Hepatic stellate cell (primary cell): ENCODE measurements at regions not wholly inside any gene's neighbourhood (a gene's known extent, or its start where the extent isn't known, plus 50 kb on each side); places are given as distances from the start of the nearest gene placed in this dataset.
A peak's percentile ranks its signal among the peaks of the same experiment; 100 is the strongest.

ENCODE experiments used
- DNase-seq: peaks from one replicate; pipeline ENCODE4 v3.0.0; 2011; ENCODE audit warnings: low spot score

DNA sequence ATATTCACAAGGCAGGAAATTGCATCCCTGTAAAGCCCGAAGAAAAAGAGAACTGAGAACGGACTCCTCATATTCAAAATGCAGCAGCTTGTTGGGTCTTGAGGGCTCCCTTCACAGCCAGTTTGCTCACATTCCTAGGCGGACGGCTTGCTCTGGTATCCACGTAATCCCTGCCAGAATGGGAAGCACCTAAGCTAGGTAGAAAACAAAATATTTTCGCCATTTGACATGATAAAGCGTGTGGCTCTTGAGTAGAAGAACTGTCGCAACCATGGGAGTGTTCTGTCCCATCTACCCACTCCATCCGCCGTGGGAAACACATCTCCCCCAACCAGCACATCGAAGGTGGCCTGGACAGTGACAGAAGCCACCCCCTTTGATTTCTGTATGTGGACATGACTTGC, 183.1 kb downstream of the GAS1 start:
- DNase-seq = no peak

DNA sequence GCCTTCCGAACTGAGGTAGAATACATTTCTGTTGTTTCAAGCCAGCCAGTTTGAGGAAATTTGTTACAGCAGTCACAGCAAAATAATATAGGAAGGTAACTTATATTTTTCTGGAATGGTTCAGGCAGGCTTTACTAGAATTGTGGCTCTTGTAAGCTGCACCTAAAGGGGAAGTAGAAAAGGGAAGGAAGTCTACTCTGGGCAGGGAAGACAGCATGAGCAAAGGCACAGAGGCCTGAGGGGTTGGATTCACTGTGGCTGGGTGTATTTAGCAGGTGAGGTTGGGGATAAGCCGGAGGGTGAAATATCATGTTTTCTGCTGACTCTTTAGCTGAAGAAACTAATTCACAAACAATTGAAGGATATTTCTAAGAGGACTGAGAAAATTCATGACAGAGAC, 183.5 kb downstream of the GAS1 start:
- DNase-seq = no peak

DNA sequence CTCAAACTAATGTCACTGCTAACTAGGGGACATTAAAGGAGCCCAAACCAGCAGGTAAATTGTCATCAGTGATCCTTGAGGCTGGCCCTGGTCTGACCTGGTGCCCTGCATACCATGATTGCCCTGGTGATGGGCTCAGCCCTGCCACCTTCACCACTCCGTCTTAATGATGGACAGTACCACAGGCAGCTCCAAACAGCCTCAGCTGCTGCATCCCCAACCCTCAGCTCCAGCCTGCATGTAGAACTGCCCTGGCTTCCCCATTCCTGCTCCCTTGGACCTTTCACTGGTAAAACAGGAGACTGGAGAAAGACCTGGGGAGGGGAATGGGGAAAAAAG, 190.0 kb downstream of the GAS1 start:
- no peak for DNase-seq

DNA sequence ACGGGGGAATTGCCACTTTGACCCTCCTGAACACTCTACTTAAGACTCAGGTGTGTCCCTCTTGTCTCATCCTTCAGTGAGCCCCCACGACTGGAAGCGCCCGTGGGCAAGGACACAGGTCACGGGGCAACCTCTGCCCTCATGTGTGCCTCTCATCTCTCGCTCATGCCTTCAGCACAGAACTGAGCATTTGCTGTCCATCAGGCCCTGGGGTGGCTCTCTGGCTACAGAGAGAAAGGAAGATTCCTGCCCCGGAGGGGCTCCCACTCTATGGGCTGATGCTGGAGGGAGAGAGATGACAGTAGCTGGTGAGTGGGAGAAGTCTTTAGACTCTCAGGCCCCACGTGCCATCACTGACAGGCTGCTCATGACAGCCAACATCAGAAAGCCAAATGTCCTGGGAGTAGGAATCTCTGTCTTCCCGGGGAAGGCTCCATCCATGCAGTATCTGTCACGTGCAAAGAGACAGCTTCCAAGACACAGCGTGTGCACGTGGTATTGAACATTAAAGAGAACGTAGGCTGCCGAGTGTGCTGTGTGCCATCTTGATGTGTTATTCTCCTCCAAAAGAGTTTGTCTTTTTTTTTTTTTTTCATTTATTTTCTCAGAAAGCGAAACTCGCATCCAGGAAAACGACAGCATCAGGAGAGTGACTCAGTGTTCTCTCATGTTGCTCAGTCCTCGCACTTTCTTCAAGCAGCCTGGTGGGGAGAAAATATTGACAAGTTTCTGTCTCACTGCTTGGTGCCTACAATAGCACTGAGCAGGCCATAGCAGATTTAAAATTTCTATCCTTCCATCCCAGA, 190.5 kb downstream of the GAS1 start:
- DNase-seq = no peak

DNA sequence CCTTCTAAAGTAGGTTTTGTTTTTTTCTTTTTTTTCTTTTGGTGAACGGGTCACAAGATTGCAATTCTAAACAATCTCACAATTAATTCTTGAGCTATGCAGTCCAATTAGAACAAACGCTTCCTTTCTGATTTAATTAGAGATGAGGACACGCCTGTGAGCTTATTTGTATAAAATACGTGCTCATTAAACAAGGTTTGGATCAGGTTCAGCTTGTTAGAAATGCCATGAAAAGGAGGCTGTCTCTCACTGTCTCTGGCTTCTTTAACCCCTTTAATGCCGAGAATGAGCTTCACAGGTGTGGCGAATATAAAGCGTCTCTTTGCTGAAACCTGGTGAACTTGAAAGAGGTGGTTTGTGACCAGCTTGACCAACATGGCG, 191.8 kb downstream of the GAS1 start:
- no peak for DNase-seq

DNA sequence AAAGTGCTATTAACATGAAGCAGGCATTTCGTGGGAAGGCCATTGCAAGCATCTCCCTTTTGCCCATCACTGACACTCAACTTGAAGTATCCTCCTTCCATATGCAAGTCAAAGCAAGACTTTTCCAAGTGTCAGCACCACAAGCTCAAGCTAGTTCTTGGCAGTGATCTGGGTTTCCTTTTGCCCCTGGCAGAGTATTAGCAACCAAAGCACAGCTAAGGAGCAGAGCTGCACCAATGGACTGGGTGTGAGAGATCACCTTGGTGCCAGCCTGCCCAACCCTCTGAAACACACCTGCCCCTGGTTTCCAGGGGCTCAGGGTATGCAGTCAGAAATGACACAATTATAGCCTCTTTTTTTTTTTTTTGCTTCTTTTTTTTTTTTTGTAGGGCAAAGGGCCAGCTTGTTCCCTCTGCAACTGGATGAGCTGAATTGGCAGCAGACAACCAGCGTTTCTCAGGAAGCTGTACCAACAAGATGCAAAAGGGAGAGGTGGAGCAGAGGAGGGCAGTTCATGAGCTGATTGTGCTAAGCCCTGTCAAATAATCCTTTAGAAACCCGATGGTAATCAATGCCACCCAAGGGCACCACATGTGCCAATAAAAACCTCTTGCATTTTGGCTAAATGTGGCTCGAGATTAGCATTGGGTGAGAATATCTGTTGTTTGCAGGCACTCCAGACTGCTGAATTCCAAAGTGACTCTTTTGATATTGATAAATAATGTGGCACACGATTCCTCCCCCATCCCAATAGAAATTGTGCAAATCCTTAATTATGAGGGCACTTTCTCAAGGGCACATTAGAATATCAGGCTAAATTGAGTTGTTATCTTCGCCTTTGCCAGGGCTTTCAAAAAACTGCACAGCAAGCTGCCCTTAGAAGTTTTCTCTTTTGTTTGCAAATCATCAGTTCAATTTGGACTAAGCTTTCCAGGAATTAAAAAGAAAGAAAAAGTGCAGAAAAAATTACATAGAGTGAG, 192.4 kb downstream of the GAS1 start:
- DNase-seq = no peak

DNA sequence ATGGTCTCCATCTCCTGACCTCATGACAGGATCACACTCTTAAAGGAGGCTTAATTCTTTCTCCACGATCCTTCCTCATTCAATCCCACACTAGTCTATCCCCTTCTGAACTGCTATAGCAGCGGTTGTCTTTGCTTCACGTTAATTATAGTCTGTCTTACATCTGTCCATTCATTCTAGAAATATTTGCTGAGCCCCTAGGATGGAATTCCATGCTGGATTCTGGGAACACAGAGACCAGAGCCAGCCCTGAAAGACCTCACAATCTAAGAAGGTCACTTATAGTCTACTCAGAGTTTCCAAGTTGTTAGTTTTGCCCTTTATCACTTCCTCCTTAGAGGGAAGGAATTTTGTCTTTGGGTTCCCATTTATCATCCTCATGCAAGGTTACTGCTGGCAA, 193.5 kb downstream of the GAS1 start:
- no peak for DNase-seq

DNA sequence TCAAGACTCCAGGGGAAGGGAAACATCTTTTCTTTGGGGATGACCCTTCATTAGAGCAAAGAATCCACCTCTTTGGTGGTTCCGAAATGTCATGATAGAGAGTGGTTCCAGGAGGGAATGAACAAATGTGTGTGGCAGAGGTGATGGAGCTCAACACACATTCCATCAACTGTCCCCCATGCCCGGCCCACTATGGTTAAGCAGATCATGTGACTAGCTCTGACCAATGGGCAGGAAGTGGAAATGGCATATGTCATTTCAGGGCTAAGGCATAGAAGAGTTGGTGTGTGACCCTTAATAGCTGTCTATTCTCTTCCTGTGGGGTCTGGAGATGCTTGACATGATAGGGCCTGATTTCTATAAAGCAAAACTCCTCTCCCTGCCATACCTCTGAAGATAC, 194.6 kb downstream of the GAS1 start:
- no peak for DNase-seq

DNA sequence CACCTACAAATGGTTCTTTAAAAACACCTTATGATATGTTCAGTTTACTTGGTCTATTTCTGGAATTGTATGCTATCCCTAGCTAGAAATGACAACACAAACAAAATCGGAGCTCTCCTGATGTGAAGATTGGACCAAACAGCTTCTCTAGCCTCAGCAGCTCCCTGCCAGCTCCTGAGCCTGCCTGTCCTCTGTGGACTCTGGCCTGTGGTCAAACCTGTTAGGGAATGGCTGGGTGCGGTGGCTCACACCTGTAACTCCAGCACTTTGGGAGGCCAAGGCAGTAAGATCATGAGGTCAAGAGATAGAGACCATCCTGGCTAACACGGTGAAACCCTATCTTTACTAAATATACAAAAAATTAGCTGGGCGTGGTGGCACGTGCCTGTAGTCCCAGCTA, 195.3 kb downstream of the GAS1 start:
- DNase-seq = no peak

DNA sequence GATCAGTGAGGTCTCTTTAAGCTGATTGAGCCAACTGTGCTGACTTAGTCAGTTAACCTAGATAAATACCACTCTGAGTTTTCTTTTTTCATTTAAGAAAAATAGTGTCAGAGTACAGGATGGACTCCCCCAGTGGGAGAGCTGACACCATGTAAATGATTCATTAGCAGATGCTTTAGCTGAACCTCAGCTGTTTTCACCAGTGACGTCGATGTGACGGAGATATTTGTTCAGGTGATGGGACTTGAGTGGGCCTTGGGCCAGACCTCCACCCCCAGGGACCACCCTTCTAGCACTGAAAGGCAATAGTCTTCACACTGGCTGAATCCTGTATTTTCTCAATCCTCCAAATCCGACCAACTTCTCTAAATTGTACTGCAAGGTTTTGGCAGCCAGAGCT, 196.1 kb downstream of the GAS1 start:
- DNase-seq = no peak

DNA sequence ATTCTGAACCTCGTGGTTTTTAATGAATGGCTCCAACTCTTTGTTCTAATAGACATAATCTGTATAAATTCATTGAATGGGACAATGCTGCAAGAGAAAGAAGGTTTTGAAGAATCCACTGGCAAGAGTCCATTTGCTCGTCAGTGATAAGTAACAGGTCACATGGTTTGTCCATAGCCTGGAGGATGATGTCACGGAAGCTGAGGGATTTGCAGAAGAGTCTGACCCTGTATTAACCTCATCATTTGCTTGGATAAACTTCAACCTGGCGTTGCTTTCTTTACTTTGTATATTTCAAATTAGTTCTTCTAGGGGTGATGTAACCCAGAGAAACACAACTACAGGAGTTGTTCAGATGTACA, 197.4 kb downstream of the GAS1 start:
- no peak for DNase-seq

DNA sequence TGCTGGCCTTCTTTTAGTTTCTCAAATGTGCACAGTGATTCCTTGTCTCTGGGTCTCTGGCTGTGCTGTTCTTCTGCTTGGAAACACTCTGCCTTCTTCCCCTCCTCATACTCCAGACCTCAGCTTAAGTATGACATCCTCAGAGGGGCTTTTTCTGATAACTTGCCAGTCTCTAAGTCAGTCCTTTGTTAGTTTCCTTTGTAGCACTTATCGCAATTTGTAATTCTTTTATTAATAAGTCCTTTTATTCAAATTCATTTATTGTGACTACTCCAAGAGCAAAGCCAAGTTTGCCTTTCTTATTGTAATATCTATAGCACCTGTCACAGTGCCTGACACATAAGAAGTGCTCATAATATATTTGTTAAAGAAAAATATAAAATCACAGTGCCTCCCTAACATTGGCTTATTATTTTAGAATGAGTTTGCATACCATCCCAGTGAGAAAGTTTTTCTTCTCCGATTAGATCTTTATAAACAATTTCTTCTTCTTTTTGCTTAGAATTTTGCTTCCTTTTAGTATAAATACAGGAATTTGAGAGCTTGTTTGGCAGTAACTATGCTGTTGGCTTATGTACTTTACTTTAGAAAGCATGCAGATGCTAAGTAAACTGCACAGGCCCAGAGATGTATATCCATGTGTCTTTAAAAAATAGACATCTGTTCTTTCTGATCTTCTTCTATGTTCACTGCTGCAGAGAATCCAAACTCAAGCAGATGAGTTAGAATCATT, 198.0 kb downstream of the GAS1 start:
- DNase-seq = no peak

DNA sequence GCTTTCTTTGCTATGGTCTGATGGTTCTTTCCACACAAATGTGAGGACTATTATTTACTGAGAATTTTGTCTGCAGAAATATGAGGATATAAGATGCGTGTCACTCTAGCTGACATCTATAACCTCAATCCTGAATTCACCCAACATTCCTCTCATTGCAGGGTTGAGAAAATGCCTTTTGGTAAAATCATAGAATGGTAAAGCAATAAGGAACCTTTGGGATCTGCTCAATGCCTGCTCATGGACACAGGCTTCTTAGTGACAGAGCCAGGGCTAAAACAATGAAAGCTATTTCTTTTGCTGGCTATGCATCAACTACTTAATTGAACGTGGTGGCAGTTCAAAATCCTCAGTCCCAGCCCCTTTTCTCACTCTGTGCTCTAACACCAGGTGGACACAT, 199.6 kb downstream of the GAS1 start:
- no peak for DNase-seq

DNA sequence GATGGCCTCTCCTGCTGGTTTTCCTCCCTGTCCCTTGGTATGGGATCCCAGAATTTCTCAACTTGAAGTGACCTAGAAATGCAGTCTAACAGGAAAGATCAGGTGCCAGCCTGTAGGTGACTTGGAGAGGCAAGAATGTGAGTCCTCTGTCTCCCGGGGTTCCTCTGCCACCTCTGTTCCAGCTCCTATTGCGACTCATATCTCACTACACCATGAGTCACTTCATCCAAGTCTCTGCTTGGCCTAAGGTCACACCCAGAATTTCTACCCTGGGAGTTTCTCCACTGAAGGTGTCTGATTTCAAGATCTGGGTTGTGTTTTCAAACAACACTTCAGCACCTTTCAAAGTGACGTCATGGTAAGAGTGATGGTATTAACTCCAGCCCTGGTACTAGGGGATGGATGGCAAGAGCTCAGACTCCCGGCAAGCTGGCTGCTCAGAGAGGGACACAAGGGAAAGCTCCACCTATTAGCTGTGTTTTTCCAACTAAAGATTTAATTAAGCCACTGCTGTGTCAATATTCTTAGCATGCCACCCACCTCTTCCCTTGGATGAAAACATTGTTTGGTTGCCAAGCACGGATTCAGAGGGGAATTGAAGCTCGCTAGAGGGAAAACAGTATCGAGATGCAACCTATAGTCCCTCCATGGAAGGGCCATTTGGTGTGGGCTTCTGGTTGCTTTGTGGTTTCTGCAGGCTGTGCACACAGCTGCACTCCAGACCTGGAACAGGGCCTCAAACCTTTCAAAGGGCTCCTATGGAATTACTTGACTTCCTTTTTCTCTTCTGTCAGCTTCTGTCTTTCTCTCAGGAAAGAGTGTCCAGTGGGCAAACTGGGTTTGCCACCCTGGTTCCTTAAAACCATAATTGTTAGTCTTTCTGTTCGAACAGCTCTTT, 205.7 kb downstream of the GAS1 start:
- DNase-seq = peak; percentile 20

DNA sequence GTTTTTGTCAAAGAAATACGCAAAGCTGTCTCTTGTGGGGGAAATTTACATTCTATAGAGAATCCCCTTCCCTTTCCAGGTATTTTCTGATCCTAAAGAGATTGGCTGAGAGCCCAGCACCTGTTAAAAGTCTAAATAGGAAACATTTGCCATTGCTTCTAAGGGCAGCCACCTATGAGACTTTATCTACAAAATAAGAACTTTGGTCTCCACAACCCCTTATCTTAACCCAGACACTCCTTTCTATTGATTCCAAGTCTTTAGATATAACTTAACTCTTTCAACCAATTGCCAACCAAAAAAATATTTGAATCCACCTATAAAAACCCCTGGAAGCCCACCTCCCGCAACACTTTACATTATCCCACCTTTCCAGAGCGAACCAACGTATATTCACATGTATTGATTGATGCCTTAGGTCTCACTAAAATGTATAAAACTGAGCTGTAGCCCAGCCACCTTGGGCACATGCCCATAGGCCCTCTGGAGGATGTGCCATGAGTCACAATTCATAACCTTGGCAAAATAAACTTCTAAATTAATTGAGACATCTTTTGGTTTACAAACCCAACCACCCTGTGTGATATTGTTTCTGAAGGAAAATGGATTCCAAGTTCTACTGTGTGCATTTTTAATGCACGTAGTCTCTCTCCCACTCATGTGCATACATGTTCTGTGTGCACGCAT, 211.4 kb downstream of the GAS1 start:
- DNase-seq = no peak

DNA sequence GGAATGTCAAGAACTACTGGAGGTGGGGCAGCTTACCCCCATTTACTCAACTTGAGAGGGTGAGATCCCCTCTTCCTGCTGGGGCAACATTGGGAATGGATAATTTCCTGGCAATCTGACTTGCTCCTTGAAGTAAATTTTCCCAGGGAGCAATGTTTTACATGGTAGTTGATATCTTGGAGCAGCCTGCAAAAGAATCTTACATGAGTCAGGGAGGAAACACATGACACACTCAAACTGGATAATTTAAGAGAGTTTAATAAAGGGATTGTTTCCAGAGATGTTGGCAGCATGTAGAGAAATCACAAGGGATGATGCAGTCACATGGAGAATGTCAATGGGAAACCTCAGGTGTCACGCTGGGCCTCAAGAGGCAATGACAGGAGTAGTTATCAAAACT, 212.5 kb downstream of the GAS1 start:
- peak; percentile 17 for DNase-seq

DNA sequence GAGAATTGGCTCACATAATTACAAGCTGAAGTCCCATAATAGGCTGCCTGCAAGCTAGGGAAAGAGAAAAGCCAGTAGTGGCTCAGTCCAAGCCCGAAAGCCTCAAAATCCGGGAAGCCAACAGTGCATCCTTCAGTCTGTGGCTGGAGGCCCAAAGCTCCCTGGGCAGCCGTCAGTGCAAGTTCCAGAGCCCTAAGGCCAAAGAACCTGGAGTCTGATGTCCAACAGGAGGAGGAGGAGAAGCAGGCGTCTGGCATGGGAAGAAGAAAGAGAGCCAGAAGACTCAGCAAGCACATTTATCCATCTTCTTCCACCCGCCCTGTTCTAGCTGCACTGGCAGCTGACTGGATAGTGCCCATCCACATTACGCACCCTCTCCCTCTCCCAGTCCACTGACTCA, 213.4 kb downstream of the GAS1 start:
- no peak for DNase-seq

DNA sequence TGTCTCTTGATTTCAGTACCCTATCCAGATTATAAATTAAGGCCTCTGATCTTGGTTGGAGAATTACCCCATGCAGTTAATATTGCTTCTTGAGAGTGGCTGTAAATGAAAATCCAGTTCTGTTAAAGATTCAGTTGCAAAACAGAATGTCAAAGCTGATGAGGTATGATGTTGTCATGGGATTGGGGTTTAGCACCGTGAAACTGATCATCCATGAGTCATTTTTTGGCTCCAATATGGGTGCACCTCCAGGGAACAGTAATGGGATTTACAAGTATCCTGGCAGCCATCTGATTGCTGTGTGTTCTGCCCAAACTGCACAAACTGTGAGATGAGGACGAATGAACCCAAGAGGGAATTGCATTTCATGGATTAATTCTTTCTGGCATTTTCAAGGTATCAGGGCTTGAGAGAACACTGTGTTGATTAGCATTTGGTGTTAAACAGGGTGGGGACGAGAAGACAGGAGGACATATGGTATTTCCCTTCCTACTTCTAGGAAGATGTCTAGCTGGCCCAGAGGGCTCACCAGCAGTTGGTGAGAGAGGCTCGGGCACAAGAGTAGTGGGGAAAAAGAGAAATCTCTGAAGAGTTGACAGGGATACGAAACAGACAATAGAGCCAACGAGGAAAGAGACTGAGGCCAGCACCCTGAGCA, 214.7 kb downstream of the GAS1 start:
- DNase-seq = no peak

DNA sequence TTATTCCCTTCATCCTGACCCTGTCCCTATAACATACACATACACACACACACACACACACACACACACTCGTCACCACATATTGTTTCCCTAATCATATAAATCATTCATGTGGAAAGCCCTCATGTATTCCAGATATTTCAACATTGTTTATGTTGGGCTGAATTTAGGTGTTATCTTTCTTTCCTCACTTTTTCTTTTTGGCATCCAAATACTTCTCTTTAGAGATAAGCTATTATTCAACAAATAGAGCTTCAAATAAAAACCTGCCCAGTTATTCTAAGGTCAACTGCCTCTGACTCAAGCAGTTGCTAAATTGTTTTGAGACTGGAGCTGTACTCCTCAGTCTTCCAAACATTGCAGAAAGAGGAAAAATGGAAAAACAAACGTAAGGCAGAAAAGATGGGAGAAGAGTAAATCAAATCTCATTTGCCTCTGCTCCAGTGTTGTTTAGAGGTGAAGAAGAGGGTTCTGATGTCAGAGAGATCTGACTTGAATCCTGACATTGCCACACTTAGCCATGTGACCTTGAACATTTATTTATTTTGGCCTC, 215.7 kb downstream of the GAS1 start:
- DNase-seq = no peak
